SKM-1 treated with dmso at 0.1 percent for 144 hours (cell line): ENCODE measurements at regions not wholly inside any gene's neighbourhood (a gene's known extent, or its start where the extent isn't known, plus 50 kb on each side); places are given as distances from the start of the nearest gene placed in this dataset.

Experiments
- DNase-seq: peaks from one replicate; lab custom pipeline; 2025; ENCODE audit not compliant: unreplicated experiment; lab: John Stamatoyannopoulos, UW

GRCh38 chr6:28585335-28585734, 59.7 kb downstream of the GPX5 start:
- no peak for DNase-seq

- DNase-seq, result no peak
Measured at GRCh38 chr6:28586324-28586723, 60.6 kb downstream of the GPX5 start.

GRCh38 chr6:28586962-28587745, 61.5 kb downstream of the GPX5 start:
- DNase-seq, result peak; percentile 31

- no peak for DNase-seq
Measured at GRCh38 chr6:28587746-28588075, 62.0 kb downstream of the GPX5 start.

- DNase-seq, result no peak
Measured at GRCh38 chr6:28588666-28589065, 63.0 kb downstream of the GPX5 start.

- peak; percentile 56 for DNase-seq
Measured at GRCh38 chr6:28589234-28589956, 63.7 kb downstream of the GPX5 start.

- DNase-seq, result no peak
Measured at GRCh38 chr6:28589957-28590349, 64.3 kb downstream of the GPX5 start.

GRCh38 chr6:28597217-28597835, 71.6 kb downstream of the GPX5 start:
- peak; percentile 35 for DNase-seq

GRCh38 chr6:28597924-28598722, 72.4 kb downstream of the GPX5 start:
- DNase-seq, result no peak

GRCh38 chr6:28598757-28599686, 73.3 kb downstream of the GPX5 start:
- DNase-seq, result no peak

- DNase-seq, result no peak
Measured at GRCh38 chr6:28600245-28600644, 74.6 kb downstream of the GPX5 start.

GRCh38 chr6:28603891-28604290, 78.2 kb downstream of the GPX5 start:
- DNase-seq, result no peak

GRCh38 chr6:28606424-28607391, 81.0 kb downstream of the GPX5 start:
- DNase-seq, result peak; percentile 58

- DNase-seq, result no peak
Measured at GRCh38 chr6:28607990-28608389, 82.3 kb downstream of the GPX5 start.

GRCh38 chr6:28609672-28610071, 84.0 kb downstream of the GPX5 start:
- no peak for DNase-seq

GRCh38 chr6:28615616-28615954, 89.9 kb downstream of the GPX5 start:
- no peak for DNase-seq

GRCh38 chr6:28615955-28616747, 90.5 kb downstream of the GPX5 start:
- no peak for DNase-seq

GRCh38 chr6:28618898-28619555, 93.3 kb downstream of the GPX5 start:
- DNase-seq, result no peak
